GM12878 (cell line): ENCODE measurements at regions not wholly inside any gene's neighbourhood (a gene's known extent, or its start where the extent isn't known, plus 50 kb on each side); places are given as distances from the start of the nearest gene placed in this dataset.

ENCODE experiments used
- ATAC-seq: fragments of 200-7000 bp; cut with Tn5 transposase; 3 replicates; pipeline ENCODE4 v1.9.1; 2020; ENCODE audit warnings: mild to moderate bottlenecking, moderate library complexity
- BruUV-seq: library from RNA; stranded (reverse); fragments of 400-500 nt; replicated peaks from 2 replicates; lab custom pipeline; 2021; lab: Mats Ljungman, UMichigan
- CTCF ChIA-PET: fragments of 300-600 bp; sonication (Branson Sonifier 250); formaldehyde crosslinking; extraction: SDS; loops from one replicate; lab custom pipeline; 2021; ENCODE audit warnings: inconsistent platforms; lab: Yijun Ruan, JAX
- POLR2A ChIA-PET: fragments of 350-600 bp; formaldehyde crosslinking; extraction: SDS; loops from one replicate; lab custom pipeline; 2021; ENCODE audit warnings: inconsistent platforms; lab: Charles Lee
- RAD21 ChIA-PET: fragments of 300-600 bp; sonication (Branson Sonifier 250); formaldehyde crosslinking; loops from one replicate; lab custom pipeline; 2023; ENCODE audit warnings: antibody characterized with exemption; ENCODE audit not compliant: unreplicated experiment; lab: Charles Lee
- SMC1A ChIA-PET: fragments of 300-600 bp; sonication (Branson Sonifier 250); formaldehyde crosslinking; loops from one replicate; lab custom pipeline; 2023; ENCODE audit not compliant: unreplicated experiment, uncharacterized antibody; lab: Charles Lee
- DNase-seq: peaks from one replicate; pipeline ENCODE4 v3.0.0-alpha.2; 2011; ENCODE audit warnings: low read depth, low spot score
- FAIRE-seq: peaks from 3 replicates; lab custom pipeline; 2011; peaks lifted over from hg19 to GRCh38; lab: Jason Lieb, UNC
- H2AFZ ChIP-seq: 2 replicates; pipeline ENCODE4 v1.6.0; 2011; ENCODE audit warnings: low read depth, low read length, control low read depth; ENCODE audit not compliant: control insufficient read depth
- H3K27ac ChIP-seq: 2 replicates; pipeline ENCODE4 v1.5.1; 2011; ENCODE audit warnings: control low read depth; ENCODE audit not compliant: control insufficient read depth, insufficient read depth
- H3K27me3 ChIP-seq, 2 experiments: replicated peaks in 1 of 2; 2 replicates each; pipeline versions ENCODE4 v1.6.0 to v1.6.1; 2011; ENCODE audit warnings: low read length in 1 of 2; ENCODE audit not compliant: control insufficient read depth in 2 of 2, insufficient read depth in 2 of 2
- H3K36me3 ChIP-seq, 2 experiments: 2 replicates each; pipeline ENCODE4 v1.5.1; 2011; ENCODE audit warnings: low read length in 1 of 2; ENCODE audit not compliant: control insufficient read depth in 2 of 2, insufficient read depth in 2 of 2
- H3K4me1 ChIP-seq: 2 replicates; pipeline ENCODE4 v1.6.1; 2011; ENCODE audit warnings: mild to moderate bottlenecking, low read length, moderate library complexity, mixed read lengths; ENCODE audit not compliant: control insufficient read depth, insufficient read depth
- H3K4me2 ChIP-seq: 2 replicates; pipeline ENCODE4 v1.6.0; 2011; ENCODE audit warnings: control low read depth; ENCODE audit not compliant: control insufficient read depth, insufficient read depth
- H3K4me3 ChIP-seq: fragments of 200-600 bp; sonication (generic); 2 replicates; pipeline ENCODE4 v1.5.1; 2016
- H3K79me2 ChIP-seq: 2 replicates; pipeline ENCODE4 v1.6.0; 2011; ENCODE audit warnings: low read length; ENCODE audit not compliant: control insufficient read depth, insufficient read depth
- H3K9ac ChIP-seq: 2 replicates; pipeline ENCODE4 v1.8.0; 2011; ENCODE audit warnings: low read length, control low read depth, mixed read lengths; ENCODE audit not compliant: control insufficient read depth, insufficient read depth
- H3K9me3 ChIP-seq: replicated peaks from 3 replicates; pipeline ENCODE4 v1.5.1; 2011; ENCODE audit warnings: mild to moderate bottlenecking, low read length; ENCODE audit not compliant: control insufficient read depth, insufficient read depth
- H4K20me1 ChIP-seq: 2 replicates; pipeline ENCODE4 v1.6.0; 2011; ENCODE audit not compliant: control insufficient read depth, insufficient read depth
- CEBPB ChIP-seq, 2 experiments: fragments of 150-350 bp in 1 of 2; IDR thresholded peaks; 2 replicates each; pipeline ENCODE4 v1.6.1; 2012 to 2014; ENCODE audit warnings: low read depth in 2 of 2, low read length in 2 of 2, borderline replicate concordance in 1 of 2, inconsistent platforms in 1 of 2
- CEBPZ ChIP-seq: fragments of 150-350 bp; IDR thresholded peaks from 2 replicates; pipeline ENCODE4 v1.6.1; 2016; ENCODE audit warnings: low read depth, low read length
- IRF3 ChIP-seq: fragments of 450-650 bp; IDR thresholded peaks from 2 replicates; pipeline ENCODE4 v1.6.1; 2014; ENCODE audit warnings: mild to moderate bottlenecking
- MEF2B ChIP-seq: fragments of 450-650 bp; IDR thresholded peaks from 2 replicates; pipeline ENCODE4 v1.6.1; 2018; ENCODE audit warnings: mild to moderate bottlenecking, moderate library complexity; ENCODE audit not compliant: partially characterized antibody, poor library complexity, severe bottlenecking
- STAT1 ChIP-seq: fragments of 450-650 bp; conservative IDR thresholded peaks from 2 replicates; pipeline ENCODE4 v1.6.1; 2014; ENCODE audit warnings: antibody characterized with exemption, mild to moderate bottlenecking
- ZBTB11 ChIP-seq: fragments of 450-650 bp; formaldehyde crosslinking; IDR thresholded peaks from 2 replicates; pipeline ENCODE4 v1.5.0; 2022; ENCODE audit warnings: mild to moderate bottlenecking, missing genetic modification characterization
- in situ Hi-C: fragments of 300-500 bp; cut with MboI; formaldehyde crosslinking; loops from 9 replicates; pipeline ENCODE4 v1.14.3; 2018; ENCODE audit warnings: mixed read lengths
- intact Hi-C: fragments of 100-400 bp; cut with micrococcal nuclease; formaldehyde crosslinking; loops from one replicate; pipeline ENCODE4 v1.14.2; 2022; ENCODE audit not compliant: unreplicated experiment

- H3K79me2 ChIP-seq = no peaks in the 10 kb centered on the region
- TF ChIP-seq IRF3 (no peak), STAT1 (no peak), CEBPB (IDR thresholded peaks at IDR 0.05; ENCODE audit: borderline replicate concordance in 1 of 2, low read depth in 2 of 2, low read length in 2 of 2) (no peak), ZBTB11 (CRISPR knock-in tag) (no peak), MEF2B (no peak), CEBPZ (no peak)
- H2AFZ ChIP-seq = no peak overlapping the region
- no TSS peak for BruUV-seq
- no peak overlapping the region for H3K27ac ChIP-seq
- ChIA-PET SMC1A (no interaction called here), RAD21 (no interaction called here), POLR2A (no interaction called here), CTCF (interaction anchor here (1.1 kb wide), 1 partner anchor 460 kb away, joined by 3 read pairs; no protein-coding TSS in a partner anchor)
- H4K20me1 ChIP-seq = no peaks in the 10 kb centered on the region
- FAIRE-seq (no peak), ATAC-seq (no peak), DNase-seq (no peak)
- H3K9ac ChIP-seq = no peak overlapping the region
- H3K4me3 ChIP-seq = no peak overlapping the region
- H3K4me2 ChIP-seq = no peak overlapping the region
- H3K4me1 ChIP-seq = no peaks in the 10 kb centered on the region
- intact Hi-C loops (no loop called here), in situ Hi-C loops (no loop called here)
- no peaks in the 10 kb centered on the region for H3K9me3 ChIP-seq
- no peaks in the 10 kb centered on the region; a peak in 1 of 4 replicates for H3K27me3 ChIP-seq
- H3K36me3 ChIP-seq = no peaks in the 10 kb centered on the region
Observed at GRCh38 chr2:145292166-145292565, 772.2 kb upstream of the ZEB2 start.
